ENCODE measurements at regions not wholly inside any gene's neighbourhood (a gene's known extent, or its start where the extent isn't known, plus 50 kb on each side); places are given as distances from the start of the nearest gene placed in this dataset.

DNA sequence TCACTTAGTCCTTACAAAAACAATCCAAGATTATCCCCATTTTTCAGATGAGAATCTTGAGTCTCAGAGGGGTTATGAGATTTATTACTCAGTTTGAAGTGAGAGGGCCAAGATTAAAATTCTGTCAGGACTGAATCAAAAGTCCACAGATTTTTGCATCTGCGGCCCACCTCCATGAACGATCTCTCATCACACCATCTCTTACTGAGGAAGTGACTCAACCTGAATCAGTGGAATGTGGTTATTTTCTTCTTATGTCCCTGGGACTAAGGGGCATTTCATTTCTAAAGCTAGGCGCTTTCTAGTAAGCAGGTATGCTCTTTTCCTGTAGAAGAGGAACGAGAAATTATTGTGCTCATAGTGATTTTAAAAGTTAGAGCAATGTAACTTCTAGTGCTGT lies 360.3 kb upstream of the SPHKAP start:
- no peak overlapping the region for H3K27ac ChIP-seq (ENCODE audit: low read depth in 1 of 2, low read length in 2 of 2)
- WGBS, result 83% methylated on average over 4 of the region's 4 CpGs
- no peak for DNase-seq (ENCODE audit: low spot score)
- no peak for TF ChIP-seq NR2F2 (IDR thresholded peaks at IDR 0.05)
- TF ChIP-seq, protein P1, sequence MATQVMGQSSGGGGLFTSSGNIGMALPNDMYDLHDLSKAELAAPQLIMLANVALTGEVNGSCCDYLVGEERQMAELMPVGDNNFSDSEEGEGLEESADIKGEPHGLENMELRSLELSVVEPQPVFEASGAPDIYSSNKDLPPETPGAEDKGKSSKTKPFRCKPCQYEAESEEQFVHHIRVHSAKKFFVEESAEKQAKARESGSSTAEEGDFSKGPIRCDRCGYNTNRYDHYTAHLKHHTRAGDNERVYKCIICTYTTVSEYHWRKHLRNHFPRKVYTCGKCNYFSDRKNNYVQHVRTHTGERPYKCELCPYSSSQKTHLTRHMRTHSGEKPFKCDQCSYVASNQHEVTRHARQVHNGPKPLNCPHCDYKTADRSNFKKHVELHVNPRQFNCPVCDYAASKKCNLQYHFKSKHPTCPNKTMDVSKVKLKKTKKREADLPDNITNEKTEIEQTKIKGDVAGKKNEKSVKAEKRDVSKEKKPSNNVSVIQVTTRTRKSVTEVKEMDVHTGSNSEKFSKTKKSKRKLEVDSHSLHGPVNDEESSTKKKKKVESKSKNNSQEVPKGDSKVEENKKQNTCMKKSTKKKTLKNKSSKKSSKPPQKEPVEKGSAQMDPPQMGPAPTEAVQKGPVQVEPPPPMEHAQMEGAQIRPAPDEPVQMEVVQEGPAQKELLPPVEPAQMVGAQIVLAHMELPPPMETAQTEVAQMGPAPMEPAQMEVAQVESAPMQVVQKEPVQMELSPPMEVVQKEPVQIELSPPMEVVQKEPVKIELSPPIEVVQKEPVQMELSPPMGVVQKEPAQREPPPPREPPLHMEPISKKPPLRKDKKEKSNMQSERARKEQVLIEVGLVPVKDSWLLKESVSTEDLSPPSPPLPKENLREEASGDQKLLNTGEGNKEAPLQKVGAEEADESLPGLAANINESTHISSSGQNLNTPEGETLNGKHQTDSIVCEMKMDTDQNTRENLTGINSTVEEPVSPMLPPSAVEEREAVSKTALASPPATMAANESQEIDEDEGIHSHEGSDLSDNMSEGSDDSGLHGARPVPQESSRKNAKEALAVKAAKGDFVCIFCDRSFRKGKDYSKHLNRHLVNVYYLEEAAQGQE (IDR thresholded peaks at IDR 0.05), result no peak
- TF ChIP-seq YY1 (IDR thresholded peaks at IDR 0.05), result no peak
- TF ChIP-seq FOXA1 (IDR thresholded peaks at IDR 0.05), result no peak
- TF ChIP-seq FOXA2 (IDR thresholded peaks at IDR 0.05), result no peak
- TF ChIP-seq JUND (IDR thresholded peaks at IDR 0.05), result no peak
- TF ChIP-seq, protein P2, sequence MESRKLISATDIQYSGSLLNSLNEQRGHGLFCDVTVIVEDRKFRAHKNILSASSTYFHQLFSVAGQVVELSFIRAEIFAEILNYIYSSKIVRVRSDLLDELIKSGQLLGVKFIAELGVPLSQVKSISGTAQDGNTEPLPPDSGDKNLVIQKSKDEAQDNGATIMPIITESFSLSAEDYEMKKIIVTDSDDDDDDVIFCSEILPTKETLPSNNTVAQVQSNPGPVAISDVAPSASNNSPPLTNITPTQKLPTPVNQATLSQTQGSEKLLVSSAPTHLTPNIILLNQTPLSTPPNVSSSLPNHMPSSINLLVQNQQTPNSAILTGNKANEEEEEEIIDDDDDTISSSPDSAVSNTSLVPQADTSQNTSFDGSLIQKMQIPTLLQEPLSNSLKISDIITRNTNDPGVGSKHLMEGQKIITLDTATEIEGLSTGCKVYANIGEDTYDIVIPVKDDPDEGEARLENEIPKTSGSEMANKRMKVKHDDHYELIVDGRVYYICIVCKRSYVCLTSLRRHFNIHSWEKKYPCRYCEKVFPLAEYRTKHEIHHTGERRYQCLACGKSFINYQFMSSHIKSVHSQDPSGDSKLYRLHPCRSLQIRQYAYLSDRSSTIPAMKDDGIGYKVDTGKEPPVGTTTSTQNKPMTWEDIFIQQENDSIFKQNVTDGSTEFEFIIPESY (IDR thresholded peaks at IDR 0.05), result no peak
- no peak for TF ChIP-seq RXRA (IDR thresholded peaks at IDR 0.05)
- TF ChIP-seq, protein P3, sequence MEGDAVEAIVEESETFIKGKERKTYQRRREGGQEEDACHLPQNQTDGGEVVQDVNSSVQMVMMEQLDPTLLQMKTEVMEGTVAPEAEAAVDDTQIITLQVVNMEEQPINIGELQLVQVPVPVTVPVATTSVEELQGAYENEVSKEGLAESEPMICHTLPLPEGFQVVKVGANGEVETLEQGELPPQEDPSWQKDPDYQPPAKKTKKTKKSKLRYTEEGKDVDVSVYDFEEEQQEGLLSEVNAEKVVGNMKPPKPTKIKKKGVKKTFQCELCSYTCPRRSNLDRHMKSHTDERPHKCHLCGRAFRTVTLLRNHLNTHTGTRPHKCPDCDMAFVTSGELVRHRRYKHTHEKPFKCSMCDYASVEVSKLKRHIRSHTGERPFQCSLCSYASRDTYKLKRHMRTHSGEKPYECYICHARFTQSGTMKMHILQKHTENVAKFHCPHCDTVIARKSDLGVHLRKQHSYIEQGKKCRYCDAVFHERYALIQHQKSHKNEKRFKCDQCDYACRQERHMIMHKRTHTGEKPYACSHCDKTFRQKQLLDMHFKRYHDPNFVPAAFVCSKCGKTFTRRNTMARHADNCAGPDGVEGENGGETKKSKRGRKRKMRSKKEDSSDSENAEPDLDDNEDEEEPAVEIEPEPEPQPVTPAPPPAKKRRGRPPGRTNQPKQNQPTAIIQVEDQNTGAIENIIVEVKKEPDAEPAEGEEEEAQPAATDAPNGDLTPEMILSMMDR (IDR thresholded peaks at IDR 0.05; ENCODE audit: low read depth, low read length, missing input control), result no peak
- H3K4me3 ChIP-seq (ENCODE audit: low read depth in 1 of 3, low read length in 3 of 3), result no peak overlapping the region
- H3K27me3 ChIP-seq (ENCODE audit: control insufficient read depth in 4 of 4, insufficient read depth in 4 of 4, low read length in 3 of 4), result peaks cover 0 to 3% (median 0%) of the 10 kb centered on the region in 4 donors
- H3K4me1 ChIP-seq (ENCODE audit: control insufficient read depth in 4 of 4, insufficient read depth in 4 of 4, low read length in 3 of 4), result no peaks in the 10 kb centered on the region
- peaks cover 0 to 11% (median 5%) of the 10 kb centered on the region in 4 donors for H3K9me3 ChIP-seq (ENCODE audit: control insufficient read depth in 4 of 4, low read length in 3 of 4)
- no peak overlapping the region for H3K9ac ChIP-seq (ENCODE audit: low read depth in 1 of 2, low read length in 2 of 2)
- H3K36me3 ChIP-seq (ENCODE audit: control insufficient read depth in 4 of 4, insufficient read depth in 3 of 4, low read depth in 1 of 4, low read length in 3 of 4), result no peaks in the 10 kb centered on the region

DNA sequence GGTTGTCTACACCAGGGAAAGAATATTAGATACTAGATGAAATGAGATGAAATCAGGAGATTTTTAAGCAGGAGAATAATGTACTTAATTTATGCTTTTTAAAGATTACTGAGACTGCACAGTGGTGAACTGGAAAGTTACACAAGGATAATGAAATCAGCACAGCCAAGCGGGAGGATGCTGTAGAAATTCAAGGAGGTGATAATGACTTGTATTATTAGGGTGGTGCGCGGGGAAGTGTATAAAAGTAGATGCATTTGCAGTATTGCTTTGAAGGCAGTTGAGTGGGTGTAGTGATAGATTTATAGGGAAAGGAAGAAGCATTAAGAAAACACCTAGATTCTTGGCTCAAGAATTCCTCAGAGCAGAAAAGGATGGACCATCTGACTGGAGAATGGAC lies 359.5 kb upstream of the SPHKAP start:
- no peaks in the 10 kb centered on the region for H3K4me1 ChIP-seq (ENCODE audit: control insufficient read depth in 4 of 4, insufficient read depth in 4 of 4, low read length in 3 of 4)
- H3K9me3 ChIP-seq (ENCODE audit: control insufficient read depth in 4 of 4, low read length in 3 of 4), result peaks cover 0 to 4% (median under 1%) of the 10 kb centered on the region in 4 donors
- WGBS, result 94% methylated on average over 3 of the region's 3 CpGs
- no peak for DNase-seq (ENCODE audit: low spot score)
- no peak overlapping the region for H3K27ac ChIP-seq (ENCODE audit: low read depth in 1 of 2, low read length in 2 of 2)
- H3K9ac ChIP-seq (ENCODE audit: low read depth in 1 of 2, low read length in 2 of 2), result no peak overlapping the region
- H3K4me3 ChIP-seq (ENCODE audit: low read depth in 1 of 3, low read length in 3 of 3), result no peak overlapping the region
- H3K36me3 ChIP-seq (ENCODE audit: control insufficient read depth in 4 of 4, insufficient read depth in 3 of 4, low read depth in 1 of 4, low read length in 3 of 4), result no peaks in the 10 kb centered on the region
- H3K27me3 ChIP-seq (ENCODE audit: control insufficient read depth in 4 of 4, insufficient read depth in 4 of 4, low read length in 3 of 4), result peaks cover 0 to 3% (median 0%) of the 10 kb centered on the region in 4 donors
- no peak for TF ChIP-seq RAD21 (IDR thresholded peaks at IDR 0.05)
- TF ChIP-seq NR2F2 (IDR thresholded peaks at IDR 0.05), result no peak
- TF ChIP-seq, protein P4, sequence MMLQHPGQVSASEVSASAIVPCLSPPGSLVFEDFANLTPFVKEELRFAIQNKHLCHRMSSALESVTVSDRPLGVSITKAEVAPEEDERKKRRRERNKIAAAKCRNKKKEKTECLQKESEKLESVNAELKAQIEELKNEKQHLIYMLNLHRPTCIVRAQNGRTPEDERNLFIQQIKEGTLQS (IDR thresholded peaks at IDR 0.05), result no peak
- no peak for TF ChIP-seq TAF1 (conservative IDR thresholded peaks at IDR 0.05)
- no peak for TF ChIP-seq EGR1 (IDR thresholded peaks at IDR 0.05; ENCODE audit: low read depth in 2 of 2)
- TF ChIP-seq JUND (IDR thresholded peaks at IDR 0.05), result no peak
- TF ChIP-seq, protein P1 (IDR thresholded peaks at IDR 0.05), result no peak
- TF ChIP-seq FOXA1 (IDR thresholded peaks at IDR 0.05), result no peak
- TF ChIP-seq SP1 (IDR thresholded peaks at IDR 0.05), result no peak
- no peak for TF ChIP-seq HNF4A (conservative IDR thresholded peaks at IDR 0.05)
- TF ChIP-seq HNF4G (IDR thresholded peaks at IDR 0.05), result no peak
- TF ChIP-seq, protein P2 (IDR thresholded peaks at IDR 0.05), result no peak
- no peak for TF ChIP-seq FOXA2 (IDR thresholded peaks at IDR 0.05)
- TF ChIP-seq RXRA (IDR thresholded peaks at IDR 0.05), result no peak
- TF ChIP-seq, protein P5, sequence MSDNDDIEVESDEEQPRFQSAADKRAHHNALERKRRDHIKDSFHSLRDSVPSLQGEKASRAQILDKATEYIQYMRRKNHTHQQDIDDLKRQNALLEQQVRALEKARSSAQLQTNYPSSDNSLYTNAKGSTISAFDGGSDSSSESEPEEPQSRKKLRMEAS (IDR thresholded peaks at IDR 0.05), result no peak
- no peak for TF ChIP-seq GABPA (IDR thresholded peaks at IDR 0.05 in 1 of 2, conservative IDR thresholded peaks at IDR 0.05 in 1 of 2)

Data from liver (tissue), 8 donors.